Breast epithelium (tissue), 3 donors: ENCODE measurements at regions not wholly inside any gene's neighbourhood (a gene's known extent, or its start where the extent isn't known, plus 50 kb on each side); places are given as distances from the start of the nearest gene placed in this dataset.

Experiments used
- POLR2A ChIP-seq: fragments of 450-650 bp; IDR thresholded peaks from one replicate; pipeline ENCODE4 v1.6.1; 2016; ENCODE audit warnings: antibody characterized with exemption, mild to moderate bottlenecking, moderate library complexity
- POLR2AphosphoS5 ChIP-seq, 3 donors: sonication (generic); formaldehyde crosslinking; IDR thresholded peaks; one replicate each; pipeline ENCODE4 v1.6.1; 2017; ENCODE audit warnings: antibody characterized with exemption in 3 of 3
- TF ChIP-seq, protein P1 (sequence below), 3 donors: fragments of 450-650 bp; IDR thresholded peaks; one replicate each; pipeline ENCODE4 v1.5.1; 2016 to 2017; ENCODE audit warnings: antibody characterized with exemption in 3 of 3, mild to moderate bottlenecking in 3 of 3, moderate library complexity in 3 of 3

DNA sequence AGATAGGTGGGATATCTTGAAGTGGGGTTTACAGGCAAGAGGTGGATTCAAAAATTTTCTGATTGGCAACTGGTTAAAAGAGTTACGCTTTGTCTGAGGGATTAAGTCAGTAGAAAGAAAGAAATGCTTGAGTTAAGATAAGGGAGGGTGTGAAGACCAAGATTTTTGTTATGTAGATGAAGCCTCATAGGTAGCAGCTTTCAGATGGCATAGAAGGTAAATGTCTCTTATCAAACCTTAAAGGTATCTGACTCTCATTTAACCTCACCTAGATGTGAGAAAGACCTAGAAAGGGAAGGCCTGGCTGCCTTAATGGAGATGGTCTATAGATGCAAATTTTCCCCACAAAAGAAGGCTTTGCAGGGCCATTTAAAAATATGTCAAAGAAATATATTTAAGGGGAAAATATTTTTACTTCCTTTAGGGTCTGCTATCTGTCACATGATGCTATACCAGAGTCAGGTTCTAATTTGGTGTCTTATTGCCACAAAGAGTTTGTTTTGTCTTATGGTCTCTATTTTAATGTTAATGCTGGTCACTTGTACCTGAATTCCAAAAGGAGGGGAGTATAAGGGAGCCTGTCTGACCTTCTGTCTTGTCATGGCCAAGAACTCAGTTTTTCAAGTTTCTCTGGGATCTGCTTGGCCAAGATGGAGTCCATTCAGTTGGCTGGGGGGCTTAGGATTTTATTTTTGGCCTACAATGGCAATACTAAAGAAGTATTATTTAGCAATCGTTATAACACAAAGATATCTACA, 699.1 kb upstream of the AMOT start:
- TF ChIP-seq, protein P1, sequence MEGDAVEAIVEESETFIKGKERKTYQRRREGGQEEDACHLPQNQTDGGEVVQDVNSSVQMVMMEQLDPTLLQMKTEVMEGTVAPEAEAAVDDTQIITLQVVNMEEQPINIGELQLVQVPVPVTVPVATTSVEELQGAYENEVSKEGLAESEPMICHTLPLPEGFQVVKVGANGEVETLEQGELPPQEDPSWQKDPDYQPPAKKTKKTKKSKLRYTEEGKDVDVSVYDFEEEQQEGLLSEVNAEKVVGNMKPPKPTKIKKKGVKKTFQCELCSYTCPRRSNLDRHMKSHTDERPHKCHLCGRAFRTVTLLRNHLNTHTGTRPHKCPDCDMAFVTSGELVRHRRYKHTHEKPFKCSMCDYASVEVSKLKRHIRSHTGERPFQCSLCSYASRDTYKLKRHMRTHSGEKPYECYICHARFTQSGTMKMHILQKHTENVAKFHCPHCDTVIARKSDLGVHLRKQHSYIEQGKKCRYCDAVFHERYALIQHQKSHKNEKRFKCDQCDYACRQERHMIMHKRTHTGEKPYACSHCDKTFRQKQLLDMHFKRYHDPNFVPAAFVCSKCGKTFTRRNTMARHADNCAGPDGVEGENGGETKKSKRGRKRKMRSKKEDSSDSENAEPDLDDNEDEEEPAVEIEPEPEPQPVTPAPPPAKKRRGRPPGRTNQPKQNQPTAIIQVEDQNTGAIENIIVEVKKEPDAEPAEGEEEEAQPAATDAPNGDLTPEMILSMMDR (IDR thresholded peaks at IDR 0.05) = no peak
- TF ChIP-seq POLR2A (no peak), POLR2AphosphoS5 (IDR thresholded peaks at IDR 0.05) (no peak)
